GM12878 (cell line): ENCODE measurements at regions not wholly inside any gene's neighbourhood (a gene's known extent, or its start where the extent isn't known, plus 50 kb on each side); places are given as distances from the start of the nearest gene placed in this dataset.

Source experiments
- ATAC-seq: fragments of 200-7000 bp; cut with Tn5 transposase; 3 replicates; pipeline ENCODE4 v1.9.1; 2020; ENCODE audit warnings: mild to moderate bottlenecking, moderate library complexity
- BruUV-seq: library from RNA; stranded (reverse); fragments of 400-500 nt; replicated peaks from 2 replicates; lab custom pipeline; 2021; lab: Mats Ljungman, UMichigan
- CTCF ChIA-PET: fragments of 300-600 bp; sonication (Branson Sonifier 250); formaldehyde crosslinking; extraction: SDS; loops from one replicate; lab custom pipeline; 2021; ENCODE audit warnings: inconsistent platforms; lab: Yijun Ruan, JAX
- POLR2A ChIA-PET: fragments of 350-600 bp; formaldehyde crosslinking; extraction: SDS; loops from one replicate; lab custom pipeline; 2021; ENCODE audit warnings: inconsistent platforms; lab: Charles Lee
- RAD21 ChIA-PET: fragments of 300-600 bp; sonication (Branson Sonifier 250); formaldehyde crosslinking; loops from one replicate; lab custom pipeline; 2023; ENCODE audit warnings: antibody characterized with exemption; ENCODE audit not compliant: unreplicated experiment; lab: Charles Lee
- SMC1A ChIA-PET: fragments of 300-600 bp; sonication (Branson Sonifier 250); formaldehyde crosslinking; loops from one replicate; lab custom pipeline; 2023; ENCODE audit not compliant: unreplicated experiment, uncharacterized antibody; lab: Charles Lee
- DNase-seq: peaks from one replicate; pipeline ENCODE4 v3.0.0-alpha.2; 2011; ENCODE audit warnings: low read depth, low spot score
- FAIRE-seq: peaks from 3 replicates; lab custom pipeline; 2011; peaks lifted over from hg19 to GRCh38; lab: Jason Lieb, UNC
- H2AFZ ChIP-seq: 2 replicates; pipeline ENCODE4 v1.6.0; 2011; ENCODE audit warnings: low read depth, low read length, control low read depth; ENCODE audit not compliant: control insufficient read depth
- H3K27ac ChIP-seq: 2 replicates; pipeline ENCODE4 v1.5.1; 2011; ENCODE audit warnings: control low read depth; ENCODE audit not compliant: control insufficient read depth, insufficient read depth
- H3K27me3 ChIP-seq, 2 experiments: replicated peaks in 1 of 2; 2 replicates each; pipeline versions ENCODE4 v1.6.0 to v1.6.1; 2011; ENCODE audit warnings: low read length in 1 of 2; ENCODE audit not compliant: control insufficient read depth in 2 of 2, insufficient read depth in 2 of 2
- H3K36me3 ChIP-seq, 2 experiments: 2 replicates each; pipeline ENCODE4 v1.5.1; 2011; ENCODE audit warnings: low read length in 1 of 2; ENCODE audit not compliant: control insufficient read depth in 2 of 2, insufficient read depth in 2 of 2
- H3K4me1 ChIP-seq: 2 replicates; pipeline ENCODE4 v1.6.1; 2011; ENCODE audit warnings: mild to moderate bottlenecking, low read length, moderate library complexity, mixed read lengths; ENCODE audit not compliant: control insufficient read depth, insufficient read depth
- H3K4me2 ChIP-seq: 2 replicates; pipeline ENCODE4 v1.6.0; 2011; ENCODE audit warnings: control low read depth; ENCODE audit not compliant: control insufficient read depth, insufficient read depth
- H3K4me3 ChIP-seq: fragments of 200-600 bp; sonication (generic); 2 replicates; pipeline ENCODE4 v1.5.1; 2016
- H3K79me2 ChIP-seq: 2 replicates; pipeline ENCODE4 v1.6.0; 2011; ENCODE audit warnings: low read length; ENCODE audit not compliant: control insufficient read depth, insufficient read depth
- H3K9ac ChIP-seq: 2 replicates; pipeline ENCODE4 v1.8.0; 2011; ENCODE audit warnings: low read length, control low read depth, mixed read lengths; ENCODE audit not compliant: control insufficient read depth, insufficient read depth
- H3K9me3 ChIP-seq: replicated peaks from 3 replicates; pipeline ENCODE4 v1.5.1; 2011; ENCODE audit warnings: mild to moderate bottlenecking, low read length; ENCODE audit not compliant: control insufficient read depth, insufficient read depth
- H4K20me1 ChIP-seq: 2 replicates; pipeline ENCODE4 v1.6.0; 2011; ENCODE audit not compliant: control insufficient read depth, insufficient read depth
- GABPA ChIP-seq: IDR thresholded peaks from 2 replicates; pipeline ENCODE4 v1.6.1; 2014; ENCODE audit warnings: antibody characterized with exemption, low read depth, mild to moderate bottlenecking, inconsistent platforms
- KLF5 ChIP-seq: fragments of 450-650 bp; IDR thresholded peaks from 2 replicates; pipeline ENCODE4 v1.6.1; 2014; ENCODE audit warnings: mild to moderate bottlenecking; ENCODE audit not compliant: partially characterized antibody
- NFXL1 ChIP-seq: fragments of 450-650 bp; IDR thresholded peaks from 2 replicates; pipeline ENCODE4 v1.6.1; 2017; ENCODE audit warnings: antibody characterized with exemption, mild to moderate bottlenecking, borderline replicate concordance
- RAD21 ChIP-seq: IDR thresholded peaks from 2 replicates; pipeline ENCODE4 v1.6.1; 2011; ENCODE audit warnings: mild to moderate bottlenecking, low read depth, low read length, moderate library complexity; ENCODE audit not compliant: insufficient read depth
- RBBP5 ChIP-seq: fragments of 200-600 bp; sonication (generic); conservative IDR thresholded peaks from 2 replicates; pipeline ENCODE4 v1.6.1; 2016
- RCOR1 ChIP-seq: conservative IDR thresholded peaks from 2 replicates; pipeline ENCODE4 v1.6.1; 2012; ENCODE audit warnings: low read depth, low read length, improper control_type of control experiment
- RFX5 ChIP-seq: IDR thresholded peaks from 2 replicates; pipeline ENCODE4 v1.6.1; 2011; ENCODE audit warnings: low read depth, low read length, improper control_type of control experiment
- SMC3 ChIP-seq: IDR thresholded peaks from 2 replicates; pipeline ENCODE4 v1.6.1; 2011; ENCODE audit warnings: low read length, improper control_type of control experiment, borderline replicate concordance
- TCF3 ChIP-seq: IDR thresholded peaks from 2 replicates; pipeline ENCODE4 v1.6.1; 2012; ENCODE audit warnings: low read depth, mild to moderate bottlenecking, low read length, borderline replicate concordance; ENCODE audit not compliant: insufficient read depth
- ZNF217 ChIP-seq: fragments of 450-650 bp; IDR thresholded peaks from 2 replicates; pipeline ENCODE4 v1.6.1; 2017; ENCODE audit warnings: antibody characterized with exemption, mild to moderate bottlenecking
- WGBS: methylation state at CpG from one replicate; pipeline ENCODE4 v1.1.6; 2016; ENCODE audit warnings: low lambda C conversion rate; ENCODE audit not compliant: insufficient replicate concordance, insufficient coverage; ENCODE audit errors: missing lambda C conversion rate; 5-methylcytosine and 5-hydroxymethylcytosine counted together
- in situ Hi-C: fragments of 300-500 bp; cut with MboI; formaldehyde crosslinking; loops from 9 replicates; pipeline ENCODE4 v1.14.3; 2018; ENCODE audit warnings: mixed read lengths
- intact Hi-C: fragments of 100-400 bp; cut with micrococcal nuclease; formaldehyde crosslinking; loops from one replicate; pipeline ENCODE4 v1.14.2; 2022; ENCODE audit not compliant: unreplicated experiment
- TF ChIP-seq, protein P1 (sequence below): IDR thresholded peaks from 2 replicates; pipeline ENCODE4 v1.6.1; 2012; ENCODE audit warnings: mild to moderate bottlenecking, low read depth, low read length
- TF ChIP-seq, protein P2 (sequence below): fragments of 450-650 bp; IDR thresholded peaks from 2 replicates; pipeline ENCODE4 v1.6.1; 2016; ENCODE audit warnings: mild to moderate bottlenecking
- TF ChIP-seq, protein P3 (sequence below), 3 experiments: IDR thresholded peaks in 2 of 3; conservative IDR thresholded peaks in 1 of 3; 2 replicates each; pipeline ENCODE4 v1.5.1; 2011; ENCODE audit warnings: low read depth in 3 of 3, low read length in 3 of 3, mild to moderate bottlenecking in 3 of 3, control low read depth in 2 of 3, moderate library complexity in 2 of 3, inconsistent platforms in 1 of 3, mixed read lengths in 1 of 3; ENCODE audit not compliant: control insufficient read depth in 2 of 3, insufficient read depth in 1 of 3; ENCODE audit errors: extremely low read depth in 1 of 3

- no peak for TF ChIP-seq GABPA
- no peak for TF ChIP-seq ZNF217
- TF ChIP-seq RCOR1 = no peak
- TF ChIP-seq NFXL1 = no peak
- TF ChIP-seq RFX5 = no peak
Measured at GRCh38 chrX:49762175-49762720, 66.5 kb upstream of the PAGE1 start (continued).

DNA sequence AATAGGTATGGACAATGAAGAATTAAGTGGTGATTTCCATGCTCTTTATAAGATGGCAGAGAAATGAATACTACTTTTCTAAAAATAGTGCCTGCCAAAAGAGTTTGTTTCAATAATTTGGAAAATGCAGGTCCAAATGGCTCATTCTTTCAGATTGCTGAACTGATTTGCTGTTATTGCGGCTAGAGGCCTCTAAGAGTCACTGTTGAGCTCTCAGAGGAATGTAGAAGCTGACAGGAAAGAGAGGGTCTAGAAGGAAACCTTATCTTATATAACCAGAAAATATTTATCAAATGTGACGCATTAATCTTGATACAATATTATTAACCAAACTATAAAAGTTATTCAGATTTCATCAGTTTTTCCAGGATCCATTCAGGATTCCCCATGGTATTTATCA lies 65.7 kb upstream of the PAGE1 start:
- BruUV-seq = no TSS peak
- Histone ChIP-seq H4K20me1 (no peaks in the 10 kb centered on the region), H3K4me2 (no peak overlapping the region), H3K27ac (no peak overlapping the region), H3K36me3 (no peaks in the 10 kb centered on the region), H3K27me3 (no peaks in the 10 kb centered on the region), H3K4me1 (no peaks in the 10 kb centered on the region), H3K9me3 (no peaks in the 10 kb centered on the region), H3K9ac (no peak overlapping the region), H2AFZ (no peak overlapping the region), H3K79me2 (no peaks in the 10 kb centered on the region), H3K4me3 (no peak overlapping the region)
- DNase-seq (no peak), ATAC-seq (peak; percentile 50; the same call in 1 of the 3 replicates), FAIRE-seq (no peak)
- intact Hi-C loops (loop anchor here (1.0 to 5.0 kb wide), 2 partner anchors 76 to 115 kb away; no protein-coding TSS in a partner anchor), in situ Hi-C loops (no loop called here)
- POLR2A ChIA-PET = no interaction called here
- RAD21 ChIA-PET = interaction anchor here (0.7 to 0.8 kb wide), 2 partner anchors 75 to 76 kb away, joined by 3 to 4 read pairs; no protein-coding TSS in a partner anchor
- SMC1A ChIA-PET = interaction anchor here (1.7 to 2.1 kb wide), 2 partner anchors 78 to 115 kb away, joined by 7 read pairs; no protein-coding TSS in a partner anchor
- TF ChIP-seq KLF5 (no peak), RBBP5 (no peak), RAD21 (peak; percentile 64), TCF3 (no peak), SMC3 (peak; percentile 34; the same call in 1 of the 2 replicates)
- TF ChIP-seq, protein P1, sequence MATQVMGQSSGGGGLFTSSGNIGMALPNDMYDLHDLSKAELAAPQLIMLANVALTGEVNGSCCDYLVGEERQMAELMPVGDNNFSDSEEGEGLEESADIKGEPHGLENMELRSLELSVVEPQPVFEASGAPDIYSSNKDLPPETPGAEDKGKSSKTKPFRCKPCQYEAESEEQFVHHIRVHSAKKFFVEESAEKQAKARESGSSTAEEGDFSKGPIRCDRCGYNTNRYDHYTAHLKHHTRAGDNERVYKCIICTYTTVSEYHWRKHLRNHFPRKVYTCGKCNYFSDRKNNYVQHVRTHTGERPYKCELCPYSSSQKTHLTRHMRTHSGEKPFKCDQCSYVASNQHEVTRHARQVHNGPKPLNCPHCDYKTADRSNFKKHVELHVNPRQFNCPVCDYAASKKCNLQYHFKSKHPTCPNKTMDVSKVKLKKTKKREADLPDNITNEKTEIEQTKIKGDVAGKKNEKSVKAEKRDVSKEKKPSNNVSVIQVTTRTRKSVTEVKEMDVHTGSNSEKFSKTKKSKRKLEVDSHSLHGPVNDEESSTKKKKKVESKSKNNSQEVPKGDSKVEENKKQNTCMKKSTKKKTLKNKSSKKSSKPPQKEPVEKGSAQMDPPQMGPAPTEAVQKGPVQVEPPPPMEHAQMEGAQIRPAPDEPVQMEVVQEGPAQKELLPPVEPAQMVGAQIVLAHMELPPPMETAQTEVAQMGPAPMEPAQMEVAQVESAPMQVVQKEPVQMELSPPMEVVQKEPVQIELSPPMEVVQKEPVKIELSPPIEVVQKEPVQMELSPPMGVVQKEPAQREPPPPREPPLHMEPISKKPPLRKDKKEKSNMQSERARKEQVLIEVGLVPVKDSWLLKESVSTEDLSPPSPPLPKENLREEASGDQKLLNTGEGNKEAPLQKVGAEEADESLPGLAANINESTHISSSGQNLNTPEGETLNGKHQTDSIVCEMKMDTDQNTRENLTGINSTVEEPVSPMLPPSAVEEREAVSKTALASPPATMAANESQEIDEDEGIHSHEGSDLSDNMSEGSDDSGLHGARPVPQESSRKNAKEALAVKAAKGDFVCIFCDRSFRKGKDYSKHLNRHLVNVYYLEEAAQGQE = no peak
- TF ChIP-seq, protein P2, sequence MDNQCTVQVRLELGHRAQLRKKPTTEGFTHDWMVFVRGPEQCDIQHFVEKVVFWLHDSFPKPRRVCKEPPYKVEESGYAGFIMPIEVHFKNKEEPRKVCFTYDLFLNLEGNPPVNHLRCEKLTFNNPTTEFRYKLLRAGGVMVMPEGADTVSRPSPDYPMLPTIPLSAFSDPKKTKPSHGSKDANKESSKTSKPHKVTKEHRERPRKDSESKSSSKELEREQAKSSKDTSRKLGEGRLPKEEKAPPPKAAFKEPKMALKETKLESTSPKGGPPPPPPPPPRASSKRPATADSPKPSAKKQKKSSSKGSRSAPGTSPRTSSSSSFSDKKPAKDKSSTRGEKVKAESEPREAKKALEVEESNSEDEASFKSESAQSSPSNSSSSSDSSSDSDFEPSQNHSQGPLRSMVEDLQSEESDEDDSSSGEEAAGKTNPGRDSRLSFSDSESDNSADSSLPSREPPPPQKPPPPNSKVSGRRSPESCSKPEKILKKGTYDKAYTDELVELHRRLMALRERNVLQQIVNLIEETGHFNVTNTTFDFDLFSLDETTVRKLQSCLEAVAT = no peak
- TF ChIP-seq, protein P3, sequence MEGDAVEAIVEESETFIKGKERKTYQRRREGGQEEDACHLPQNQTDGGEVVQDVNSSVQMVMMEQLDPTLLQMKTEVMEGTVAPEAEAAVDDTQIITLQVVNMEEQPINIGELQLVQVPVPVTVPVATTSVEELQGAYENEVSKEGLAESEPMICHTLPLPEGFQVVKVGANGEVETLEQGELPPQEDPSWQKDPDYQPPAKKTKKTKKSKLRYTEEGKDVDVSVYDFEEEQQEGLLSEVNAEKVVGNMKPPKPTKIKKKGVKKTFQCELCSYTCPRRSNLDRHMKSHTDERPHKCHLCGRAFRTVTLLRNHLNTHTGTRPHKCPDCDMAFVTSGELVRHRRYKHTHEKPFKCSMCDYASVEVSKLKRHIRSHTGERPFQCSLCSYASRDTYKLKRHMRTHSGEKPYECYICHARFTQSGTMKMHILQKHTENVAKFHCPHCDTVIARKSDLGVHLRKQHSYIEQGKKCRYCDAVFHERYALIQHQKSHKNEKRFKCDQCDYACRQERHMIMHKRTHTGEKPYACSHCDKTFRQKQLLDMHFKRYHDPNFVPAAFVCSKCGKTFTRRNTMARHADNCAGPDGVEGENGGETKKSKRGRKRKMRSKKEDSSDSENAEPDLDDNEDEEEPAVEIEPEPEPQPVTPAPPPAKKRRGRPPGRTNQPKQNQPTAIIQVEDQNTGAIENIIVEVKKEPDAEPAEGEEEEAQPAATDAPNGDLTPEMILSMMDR (IDR thresholded peaks at IDR 0.05 in 2 of 3, conservative IDR thresholded peaks at IDR 0.05 in 1 of 3; ENCODE audit: control insufficient read depth in 2 of 3, extremely low read depth in 1 of 3, insufficient read depth in 1 of 3, low read depth in 3 of 3, low read length in 3 of 3) = peak; percentile 51 to 61 (median 61)
- 0% methylated on average over 2 of the region's 2 CpGs for WGBS
- CTCF ChIA-PET = interaction anchor here (0.7 to 3.0 kb wide), 10 partner anchors 10 to 443 kb away, joined by 3 to 20 read pairs (median 4); partner anchors contain the start of gene CCNB3
